GM18951 (cell line): ENCODE measurements at regions not wholly inside any gene's neighbourhood (a gene's known extent, or its start where the extent isn't known, plus 50 kb on each side); places are given as distances from the start of the nearest gene placed in this dataset.
"Not testable (repeated sequence)": the region's sequence is repeated elsewhere in the genome, so short reads cannot be mapped to it uniquely, and the experiment has no call there.

Experiments
- POLR2A ChIP-seq: IDR thresholded peaks from 4 replicates; pipeline ENCODE4 v1.6.1; 2011; ENCODE audit warnings: mild to moderate bottlenecking; ENCODE audit not compliant: insufficient read length, insufficient read depth; ENCODE audit errors: extremely low read depth
- in situ Hi-C: fragments of 300-500 bp; cut with MboI; formaldehyde crosslinking; loops from one replicate; pipeline ENCODE4 v1.12.0; 2022; ENCODE audit warnings: low sequenced_read_pairs, mixed read lengths, inconsistent platforms; ENCODE audit not compliant: unreplicated experiment

DNA sequence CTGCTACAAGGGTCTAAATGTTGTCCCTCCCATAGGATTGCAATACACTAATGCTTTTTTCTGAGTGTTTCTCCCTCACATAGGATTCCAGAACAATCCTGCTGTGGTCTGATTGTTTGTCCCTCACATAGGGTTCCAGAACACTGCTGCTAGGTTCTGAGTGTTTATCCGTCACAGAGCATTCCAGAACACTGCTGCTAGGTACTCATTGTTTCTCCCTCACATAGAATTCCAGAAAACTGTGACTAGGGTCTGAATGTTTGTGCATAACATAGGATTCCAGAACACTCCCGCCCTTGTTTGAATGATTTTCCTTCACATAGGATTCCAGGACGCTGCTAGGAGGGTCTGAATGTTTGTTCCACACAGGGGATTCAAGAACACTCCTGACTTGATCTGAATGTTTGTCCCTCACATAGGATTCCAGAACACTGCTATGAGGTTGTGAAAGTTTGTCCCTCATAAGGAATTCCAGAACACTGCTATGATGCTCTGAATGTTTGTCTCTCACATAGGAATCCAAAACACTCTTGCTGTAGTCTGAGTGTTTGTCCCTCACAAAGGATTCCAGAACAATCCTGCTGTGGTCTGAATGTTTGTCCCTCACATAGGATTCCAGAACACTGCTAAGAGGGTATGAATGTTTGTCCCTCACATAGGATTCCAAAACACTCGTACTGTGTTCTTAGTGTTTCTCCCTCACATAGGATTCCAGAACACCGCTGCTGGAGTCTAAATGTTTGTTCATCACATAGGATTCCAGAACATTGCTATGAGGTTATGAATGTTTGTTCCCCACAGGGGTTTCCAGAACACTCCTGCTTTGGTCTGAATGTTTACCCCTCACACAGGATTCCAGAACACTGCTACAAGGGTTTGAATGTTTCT lies 213.5 kb downstream of the FOXD4L6 start:
- in situ Hi-C loops: no loop called here
- no peak for TF ChIP-seq POLR2A

- TF ChIP-seq POLR2A: no peak
Measured at GRCh38 chr9:40913928-40914673, 214.4 kb downstream of the FOXD4L6 start.

DNA sequence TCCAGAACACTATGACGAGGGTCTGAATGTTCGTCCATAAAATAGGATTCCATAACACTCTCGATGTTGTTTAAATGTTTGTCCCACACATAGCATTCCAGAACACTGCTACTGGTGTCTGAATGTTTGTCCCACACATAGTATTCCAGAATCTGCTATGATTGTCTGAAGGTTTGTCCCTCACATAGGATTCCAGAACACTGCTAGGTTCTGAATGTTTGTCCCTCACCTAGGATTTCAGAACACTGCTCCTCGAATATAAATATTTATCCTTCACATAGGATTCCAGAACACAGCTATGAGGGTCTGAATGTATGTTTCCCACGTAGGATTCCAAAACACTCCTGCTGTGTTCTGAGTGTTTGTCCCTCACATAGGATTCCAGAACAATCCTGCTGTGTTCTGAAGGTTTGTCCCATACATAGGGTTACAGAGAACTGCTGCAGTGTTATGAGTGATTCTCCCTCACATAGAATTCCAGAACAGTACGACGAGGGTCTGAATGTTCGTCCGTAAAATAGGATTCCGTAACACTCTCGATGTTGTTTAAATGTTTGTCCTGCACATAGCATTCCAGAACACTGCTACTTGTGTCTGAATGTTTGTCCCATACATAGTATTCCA lies 215.3 kb downstream of the FOXD4L6 start:
- no peak for TF ChIP-seq POLR2A
- in situ Hi-C loops: no loop called here

More at GRCh38 chr9:40913928-40914673, 214.4 kb downstream of the FOXD4L6 start:
- in situ Hi-C loops: no loop called here

GRCh38 chr9:40912679-40913078 lies 215.8 kb downstream of the FOXD4L6 start:
- in situ Hi-C loops: not testable (repeated sequence)

DNA sequence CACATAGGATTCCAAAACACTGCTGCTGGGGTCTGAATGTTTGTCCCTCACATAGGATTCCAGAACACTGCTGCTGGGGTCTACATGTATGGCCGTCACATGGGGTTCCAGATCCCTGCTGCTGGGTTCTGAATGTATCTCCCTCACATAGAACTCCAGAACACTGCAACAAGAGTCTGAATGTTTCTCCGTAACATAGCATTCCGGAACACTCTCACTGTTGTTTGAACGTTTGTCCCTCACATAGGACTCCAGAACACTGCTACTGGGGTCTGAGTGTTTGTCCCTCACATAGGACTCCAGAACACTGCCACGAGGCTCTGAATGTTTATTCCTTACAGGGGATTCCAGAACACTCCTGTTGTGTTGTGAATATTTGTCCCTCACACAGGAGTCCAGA lies 216.8 kb downstream of the FOXD4L6 start:
- in situ Hi-C loops: no loop called here

GRCh38 chr9:40910995-40911394 lies 217.5 kb downstream of the FOXD4L6 start:
- in situ Hi-C loops: not testable (repeated sequence)

More for the DNA sequence above, 216.8 kb downstream of the FOXD4L6 start:
- TF ChIP-seq POLR2A: no peak

DNA sequence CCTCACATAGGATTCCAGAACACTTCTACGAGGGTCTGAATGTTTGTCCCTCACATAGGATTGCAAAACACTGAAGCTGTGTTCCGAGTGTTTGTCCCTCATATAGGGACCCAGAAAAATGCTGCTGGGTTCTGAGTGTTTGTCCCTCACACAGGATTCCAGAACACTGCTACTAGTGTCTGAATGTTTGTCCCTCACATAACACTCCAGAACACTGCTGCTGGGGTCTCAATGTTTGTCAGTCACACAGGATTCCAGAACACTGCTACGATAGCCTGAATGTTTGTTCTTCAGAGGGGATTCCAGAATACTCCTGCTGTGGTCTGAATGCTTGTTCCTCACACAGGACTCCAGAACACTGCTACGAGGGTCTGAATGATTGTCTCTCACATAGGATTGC lies 218.7 kb downstream of the FOXD4L6 start:
- in situ Hi-C loops: no loop called here
- TF ChIP-seq POLR2A: no peak

DNA sequence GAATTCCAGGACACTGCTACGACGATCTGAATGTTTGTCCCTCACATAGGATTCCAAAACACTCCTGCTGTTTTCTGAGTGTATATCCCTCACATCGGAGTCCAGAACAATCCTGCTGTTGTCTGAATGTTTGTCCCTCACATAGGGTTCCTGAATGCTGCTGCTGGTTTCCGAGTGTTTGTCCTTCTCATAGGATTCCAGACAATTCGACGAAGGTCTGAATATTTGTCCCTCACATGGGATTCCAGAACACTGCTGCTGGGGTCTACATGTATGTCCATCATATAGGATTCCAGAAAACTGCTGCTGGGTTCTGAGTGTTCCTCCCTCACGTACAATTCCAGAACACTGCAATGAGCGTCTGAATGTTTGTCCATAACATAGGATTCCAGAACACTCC lies 219.4 kb downstream of the FOXD4L6 start:
- in situ Hi-C loops: not testable (repeated sequence)

- in situ Hi-C loops: no loop called here
- no peak for TF ChIP-seq POLR2A
Measured at GRCh38 chr9:40907657-40908624, 220.5 kb downstream of the FOXD4L6 start.

- in situ Hi-C loops: not testable (repeated sequence)
Measured at GRCh38 chr9:40906879-40907278, 221.6 kb downstream of the FOXD4L6 start.

DNA sequence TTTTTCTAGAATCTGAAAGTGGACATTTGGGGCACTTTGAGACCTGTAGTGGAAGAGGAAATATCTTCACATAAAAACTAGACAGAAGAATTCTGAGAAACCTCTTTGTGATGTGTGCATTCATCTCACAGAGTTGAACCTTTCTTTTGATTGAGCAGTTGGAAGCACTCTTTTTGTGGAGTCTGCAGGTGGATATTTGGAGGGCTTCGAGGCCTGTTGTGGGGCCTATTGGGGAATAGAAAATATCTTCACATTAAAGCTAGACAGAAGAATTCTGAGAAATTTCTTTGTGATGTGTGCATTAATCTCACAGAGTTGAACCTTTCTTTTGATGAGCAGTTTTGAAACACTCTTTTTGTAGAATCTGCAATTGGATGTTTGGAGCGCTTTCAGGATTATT lies 236.2 kb downstream of the FOXD4L6 start:
- in situ Hi-C loops: not testable (repeated sequence)

DNA sequence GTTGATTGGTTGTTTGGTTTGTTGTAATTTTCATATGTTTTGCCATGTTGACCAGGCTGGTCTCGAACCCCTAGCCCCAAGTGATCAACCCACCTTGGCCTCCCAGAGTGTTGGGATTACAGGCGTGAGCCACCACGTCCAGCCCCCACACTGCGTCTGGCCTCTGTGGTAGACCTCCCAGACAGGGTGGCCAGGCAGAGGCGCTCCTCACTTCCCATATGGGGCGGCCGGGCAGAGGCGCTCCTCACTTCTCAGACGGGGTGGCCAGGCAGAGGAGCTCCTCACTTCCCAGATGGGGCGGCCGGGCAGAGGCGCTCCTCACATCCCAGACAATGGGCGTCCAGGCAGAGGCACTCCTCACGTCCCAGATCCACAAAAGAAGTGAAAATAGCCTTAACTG lies 242.6 kb downstream of the FOXD4L6 start:
- in situ Hi-C loops: not testable (repeated sequence)

DNA sequence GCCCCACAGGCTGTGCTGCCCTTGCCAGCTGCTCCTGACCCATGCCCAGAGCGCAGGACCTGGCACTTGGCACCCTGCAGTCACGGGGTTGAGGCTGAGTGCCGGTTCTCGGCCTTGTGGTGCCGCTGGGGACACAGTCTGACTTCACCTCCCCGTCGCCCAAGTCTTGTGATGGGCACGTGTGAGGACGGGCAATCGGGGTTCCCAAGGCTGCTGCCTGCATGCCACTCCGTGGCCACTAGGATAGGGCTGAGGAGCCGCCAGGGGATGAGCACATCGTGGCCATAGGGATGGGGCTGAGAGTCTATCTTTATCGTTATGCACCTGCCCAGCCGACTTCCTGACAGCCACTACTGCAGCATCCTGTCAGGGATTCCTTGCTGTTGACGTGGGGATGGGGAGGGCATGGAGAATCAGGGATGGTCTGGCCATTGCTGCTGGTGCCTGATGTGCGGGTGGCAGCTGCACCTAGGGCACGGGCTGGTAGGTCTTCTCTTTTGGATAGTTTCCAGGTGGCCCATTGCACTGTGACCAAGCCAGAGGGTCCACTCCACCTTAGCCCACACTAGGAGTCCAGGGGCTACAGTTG lies 243.5 kb downstream of the FOXD4L6 start:
- in situ Hi-C loops: not testable (repeated sequence)
